Liver (tissue), 7 donors: ENCODE measurements at regions not wholly inside any gene's neighbourhood (a gene's known extent, or its start where the extent isn't known, plus 50 kb on each side); places are given as distances from the start of the nearest gene placed in this dataset.

Experiments used
- DNase-seq: peaks from one replicate; pipeline ENCODE4 v3.0.0-alpha.2; 2017; ENCODE audit warnings: low spot score
- H3K27ac ChIP-seq, 2 donors: one replicate each; pipeline ENCODE4 v1.7.0; 2013; ENCODE audit warnings: inconsistent platforms in 2 of 2, low read length in 2 of 2, control low read depth in 1 of 2, low read depth in 1 of 2, mild to moderate bottlenecking in 1 of 2
- H3K27me3 ChIP-seq, 4 donors: one replicate each; pipeline versions ENCODE4 v1.6.1 to v1.7.0; 2013; ENCODE audit warnings: low read length in 3 of 4, inconsistent platforms in 1 of 4, mild to moderate bottlenecking in 1 of 4, moderate library complexity in 1 of 4; ENCODE audit not compliant: control insufficient read depth in 4 of 4, insufficient read depth in 4 of 4
- H3K36me3 ChIP-seq, 4 donors: one replicate each; pipeline versions ENCODE4 v1.6.1 to v1.7.0; 2013; ENCODE audit warnings: low read length in 3 of 4, mild to moderate bottlenecking in 3 of 4, low read depth in 1 of 4, moderate library complexity in 1 of 4; ENCODE audit not compliant: control insufficient read depth in 4 of 4, insufficient read depth in 3 of 4
- H3K4me1 ChIP-seq, 4 donors: one replicate each; pipeline versions ENCODE4 v1.6.1 to v1.7.0; 2013; ENCODE audit warnings: low read length in 3 of 4, mild to moderate bottlenecking in 3 of 4, moderate library complexity in 1 of 4; ENCODE audit not compliant: control insufficient read depth in 4 of 4, insufficient read depth in 4 of 4
- H3K4me3 ChIP-seq, 3 donors: one replicate each; pipeline versions ENCODE4 v1.6.1 to v1.7.0; 2013; ENCODE audit warnings: low read length in 3 of 3, control low read depth in 1 of 3, low read depth in 1 of 3, mild to moderate bottlenecking in 1 of 3
- H3K9ac ChIP-seq, 2 donors: one replicate each; pipeline ENCODE4 v1.7.0; 2013; ENCODE audit warnings: low read length in 2 of 2, mild to moderate bottlenecking in 2 of 2, moderate library complexity in 2 of 2, control low read depth in 1 of 2, low read depth in 1 of 2
- H3K9me3 ChIP-seq, 4 donors: one replicate each; pipeline versions ENCODE4 v1.6.1 to v1.7.0; 2013; ENCODE audit warnings: low read length in 3 of 4; ENCODE audit not compliant: control insufficient read depth in 4 of 4
- EGR1 ChIP-seq, 2 donors: IDR thresholded peaks; 2 replicates each; pipeline ENCODE4 v1.6.1; 2016 to 2018; ENCODE audit warnings: antibody characterized with exemption in 2 of 2, low read depth in 2 of 2
- FOXA1 ChIP-seq: IDR thresholded peaks from 2 replicates; pipeline ENCODE4 v1.6.1; 2016; ENCODE audit warnings: antibody characterized with exemption
- FOXA2 ChIP-seq: IDR thresholded peaks from 2 replicates; pipeline ENCODE4 v1.6.1; 2016; ENCODE audit warnings: antibody characterized with exemption
- GABPA ChIP-seq, 2 donors: IDR thresholded peaks in 1 of 2; conservative IDR thresholded peaks in 1 of 2; 2 replicates each; pipeline ENCODE4 v1.6.1; 2016; ENCODE audit warnings: antibody characterized with exemption in 2 of 2, mild to moderate bottlenecking in 1 of 2, moderate library complexity in 1 of 2
- HNF4A ChIP-seq, 2 donors: conservative IDR thresholded peaks; 2 replicates each; pipeline ENCODE4 v1.6.1; 2016; ENCODE audit warnings: antibody characterized with exemption in 2 of 2, mild to moderate bottlenecking in 2 of 2
- HNF4G ChIP-seq: IDR thresholded peaks from 2 replicates; pipeline ENCODE4 v1.6.1; 2016; ENCODE audit warnings: antibody characterized with exemption
- JUND ChIP-seq, 2 donors: IDR thresholded peaks; 2 replicates each; pipeline ENCODE4 v1.6.1; 2016; ENCODE audit warnings: antibody characterized with exemption in 2 of 2
- NR2F2 ChIP-seq: IDR thresholded peaks from 2 replicates; pipeline ENCODE4 v1.6.1; 2016; ENCODE audit warnings: antibody characterized with exemption
- RAD21 ChIP-seq, 2 donors: IDR thresholded peaks; 2 replicates each; pipeline ENCODE4 v1.6.1; 2016; ENCODE audit warnings: antibody characterized with exemption in 2 of 2, mild to moderate bottlenecking in 2 of 2
- RXRA ChIP-seq, 2 donors: IDR thresholded peaks; 2 replicates each; pipeline ENCODE4 v1.6.1; 2017 to 2018; ENCODE audit warnings: antibody characterized with exemption in 2 of 2, mild to moderate bottlenecking in 1 of 2
- SP1 ChIP-seq: IDR thresholded peaks from 2 replicates; pipeline ENCODE4 v1.6.1; 2018; ENCODE audit warnings: antibody characterized with exemption, mild to moderate bottlenecking
- TAF1 ChIP-seq: conservative IDR thresholded peaks from 2 replicates; pipeline ENCODE4 v1.6.1; 2016; ENCODE audit warnings: antibody characterized with exemption, mild to moderate bottlenecking
- YY1 ChIP-seq: IDR thresholded peaks from 2 replicates; pipeline ENCODE4 v1.6.1; 2016; ENCODE audit warnings: antibody characterized with exemption, mild to moderate bottlenecking
- TF ChIP-seq, protein P1 (sequence below): IDR thresholded peaks from 2 replicates; pipeline ENCODE4 v1.6.1; 2016; ENCODE audit warnings: antibody characterized with exemption
- TF ChIP-seq, protein P2 (sequence below): IDR thresholded peaks from 2 replicates; pipeline ENCODE4 v1.6.1; 2016; ENCODE audit warnings: antibody characterized with exemption
- TF ChIP-seq, protein P3 (sequence below): fragments of 150-350 bp; IDR thresholded peaks from 2 replicates; pipeline ENCODE4 v1.5.1; 2017; ENCODE audit warnings: improper control_type of control experiment, low read depth, low read length; ENCODE audit not compliant: missing input control
- TF ChIP-seq, protein P4 (sequence below): IDR thresholded peaks from 2 replicates; pipeline ENCODE4 v1.6.1; 2016; ENCODE audit warnings: antibody characterized with exemption
- TF ChIP-seq, protein P5 (sequence below): IDR thresholded peaks from 2 replicates; pipeline ENCODE4 v1.6.1; 2016; ENCODE audit warnings: antibody characterized with exemption, mild to moderate bottlenecking
- donor health status: healthy.
- donor health status: healthy.
- donor health status: healthy.
- donor health status: healthy.

DNA sequence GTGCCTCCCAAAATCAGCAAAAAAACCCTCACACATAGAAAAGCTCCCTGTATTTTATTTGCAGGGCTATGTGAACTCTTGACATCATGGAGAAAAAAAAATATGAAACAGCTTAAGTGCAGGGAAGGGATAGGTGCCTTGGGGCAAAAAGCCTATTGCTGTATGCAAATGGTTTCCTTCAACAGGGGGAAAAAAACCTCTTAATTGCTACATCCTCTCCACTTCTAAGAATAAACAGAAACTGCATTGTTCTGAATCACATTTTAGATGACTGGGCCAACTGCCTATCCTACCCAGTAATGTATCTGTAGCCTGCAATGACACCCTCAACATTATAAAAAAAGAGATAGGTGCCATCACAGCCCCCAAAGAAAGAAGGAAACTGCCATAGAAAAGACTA lies 229.4 kb upstream of the GALNTL6 start:
- Histone ChIP-seq H3K27ac (no peak overlapping the region), H3K4me3 (no peak overlapping the region), H3K36me3 (no peaks in the 10 kb centered on the region), H3K9ac (no peak overlapping the region), H3K4me1 (no peaks in the 10 kb centered on the region), H3K9me3 (no peaks in the 10 kb centered on the region), H3K27me3 (no peaks in the 10 kb centered on the region)
- TF ChIP-seq, protein P1, sequence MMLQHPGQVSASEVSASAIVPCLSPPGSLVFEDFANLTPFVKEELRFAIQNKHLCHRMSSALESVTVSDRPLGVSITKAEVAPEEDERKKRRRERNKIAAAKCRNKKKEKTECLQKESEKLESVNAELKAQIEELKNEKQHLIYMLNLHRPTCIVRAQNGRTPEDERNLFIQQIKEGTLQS: no peak
- TF ChIP-seq RAD21 (IDR thresholded peaks at IDR 0.05) (no peak), FOXA1 (no peak), YY1 (no peak), FOXA2 (no peak), HNF4A (conservative IDR thresholded peaks at IDR 0.05) (no peak), JUND (IDR thresholded peaks at IDR 0.05) (no peak), HNF4G (no peak), TAF1 (no peak), SP1 (no peak), RXRA (IDR thresholded peaks at IDR 0.05) (no peak), NR2F2 (no peak), EGR1 (IDR thresholded peaks at IDR 0.05; ENCODE audit: low read depth in 2 of 2) (no peak), GABPA (IDR thresholded peaks at IDR 0.05 in 1 of 2, conservative IDR thresholded peaks at IDR 0.05 in 1 of 2) (no peak)
- TF ChIP-seq, protein P2, sequence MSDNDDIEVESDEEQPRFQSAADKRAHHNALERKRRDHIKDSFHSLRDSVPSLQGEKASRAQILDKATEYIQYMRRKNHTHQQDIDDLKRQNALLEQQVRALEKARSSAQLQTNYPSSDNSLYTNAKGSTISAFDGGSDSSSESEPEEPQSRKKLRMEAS: no peak
- TF ChIP-seq, protein P3, sequence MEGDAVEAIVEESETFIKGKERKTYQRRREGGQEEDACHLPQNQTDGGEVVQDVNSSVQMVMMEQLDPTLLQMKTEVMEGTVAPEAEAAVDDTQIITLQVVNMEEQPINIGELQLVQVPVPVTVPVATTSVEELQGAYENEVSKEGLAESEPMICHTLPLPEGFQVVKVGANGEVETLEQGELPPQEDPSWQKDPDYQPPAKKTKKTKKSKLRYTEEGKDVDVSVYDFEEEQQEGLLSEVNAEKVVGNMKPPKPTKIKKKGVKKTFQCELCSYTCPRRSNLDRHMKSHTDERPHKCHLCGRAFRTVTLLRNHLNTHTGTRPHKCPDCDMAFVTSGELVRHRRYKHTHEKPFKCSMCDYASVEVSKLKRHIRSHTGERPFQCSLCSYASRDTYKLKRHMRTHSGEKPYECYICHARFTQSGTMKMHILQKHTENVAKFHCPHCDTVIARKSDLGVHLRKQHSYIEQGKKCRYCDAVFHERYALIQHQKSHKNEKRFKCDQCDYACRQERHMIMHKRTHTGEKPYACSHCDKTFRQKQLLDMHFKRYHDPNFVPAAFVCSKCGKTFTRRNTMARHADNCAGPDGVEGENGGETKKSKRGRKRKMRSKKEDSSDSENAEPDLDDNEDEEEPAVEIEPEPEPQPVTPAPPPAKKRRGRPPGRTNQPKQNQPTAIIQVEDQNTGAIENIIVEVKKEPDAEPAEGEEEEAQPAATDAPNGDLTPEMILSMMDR: no peak
- TF ChIP-seq, protein P4, sequence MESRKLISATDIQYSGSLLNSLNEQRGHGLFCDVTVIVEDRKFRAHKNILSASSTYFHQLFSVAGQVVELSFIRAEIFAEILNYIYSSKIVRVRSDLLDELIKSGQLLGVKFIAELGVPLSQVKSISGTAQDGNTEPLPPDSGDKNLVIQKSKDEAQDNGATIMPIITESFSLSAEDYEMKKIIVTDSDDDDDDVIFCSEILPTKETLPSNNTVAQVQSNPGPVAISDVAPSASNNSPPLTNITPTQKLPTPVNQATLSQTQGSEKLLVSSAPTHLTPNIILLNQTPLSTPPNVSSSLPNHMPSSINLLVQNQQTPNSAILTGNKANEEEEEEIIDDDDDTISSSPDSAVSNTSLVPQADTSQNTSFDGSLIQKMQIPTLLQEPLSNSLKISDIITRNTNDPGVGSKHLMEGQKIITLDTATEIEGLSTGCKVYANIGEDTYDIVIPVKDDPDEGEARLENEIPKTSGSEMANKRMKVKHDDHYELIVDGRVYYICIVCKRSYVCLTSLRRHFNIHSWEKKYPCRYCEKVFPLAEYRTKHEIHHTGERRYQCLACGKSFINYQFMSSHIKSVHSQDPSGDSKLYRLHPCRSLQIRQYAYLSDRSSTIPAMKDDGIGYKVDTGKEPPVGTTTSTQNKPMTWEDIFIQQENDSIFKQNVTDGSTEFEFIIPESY: no peak
- TF ChIP-seq, protein P5, sequence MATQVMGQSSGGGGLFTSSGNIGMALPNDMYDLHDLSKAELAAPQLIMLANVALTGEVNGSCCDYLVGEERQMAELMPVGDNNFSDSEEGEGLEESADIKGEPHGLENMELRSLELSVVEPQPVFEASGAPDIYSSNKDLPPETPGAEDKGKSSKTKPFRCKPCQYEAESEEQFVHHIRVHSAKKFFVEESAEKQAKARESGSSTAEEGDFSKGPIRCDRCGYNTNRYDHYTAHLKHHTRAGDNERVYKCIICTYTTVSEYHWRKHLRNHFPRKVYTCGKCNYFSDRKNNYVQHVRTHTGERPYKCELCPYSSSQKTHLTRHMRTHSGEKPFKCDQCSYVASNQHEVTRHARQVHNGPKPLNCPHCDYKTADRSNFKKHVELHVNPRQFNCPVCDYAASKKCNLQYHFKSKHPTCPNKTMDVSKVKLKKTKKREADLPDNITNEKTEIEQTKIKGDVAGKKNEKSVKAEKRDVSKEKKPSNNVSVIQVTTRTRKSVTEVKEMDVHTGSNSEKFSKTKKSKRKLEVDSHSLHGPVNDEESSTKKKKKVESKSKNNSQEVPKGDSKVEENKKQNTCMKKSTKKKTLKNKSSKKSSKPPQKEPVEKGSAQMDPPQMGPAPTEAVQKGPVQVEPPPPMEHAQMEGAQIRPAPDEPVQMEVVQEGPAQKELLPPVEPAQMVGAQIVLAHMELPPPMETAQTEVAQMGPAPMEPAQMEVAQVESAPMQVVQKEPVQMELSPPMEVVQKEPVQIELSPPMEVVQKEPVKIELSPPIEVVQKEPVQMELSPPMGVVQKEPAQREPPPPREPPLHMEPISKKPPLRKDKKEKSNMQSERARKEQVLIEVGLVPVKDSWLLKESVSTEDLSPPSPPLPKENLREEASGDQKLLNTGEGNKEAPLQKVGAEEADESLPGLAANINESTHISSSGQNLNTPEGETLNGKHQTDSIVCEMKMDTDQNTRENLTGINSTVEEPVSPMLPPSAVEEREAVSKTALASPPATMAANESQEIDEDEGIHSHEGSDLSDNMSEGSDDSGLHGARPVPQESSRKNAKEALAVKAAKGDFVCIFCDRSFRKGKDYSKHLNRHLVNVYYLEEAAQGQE: no peak
- DNase-seq: no peak
